ENCODE measurements at regions not wholly inside any gene's neighbourhood (a gene's known extent, or its start where the extent isn't known, plus 50 kb on each side); places are given as distances from the start of the nearest gene placed in this dataset.

DNA sequence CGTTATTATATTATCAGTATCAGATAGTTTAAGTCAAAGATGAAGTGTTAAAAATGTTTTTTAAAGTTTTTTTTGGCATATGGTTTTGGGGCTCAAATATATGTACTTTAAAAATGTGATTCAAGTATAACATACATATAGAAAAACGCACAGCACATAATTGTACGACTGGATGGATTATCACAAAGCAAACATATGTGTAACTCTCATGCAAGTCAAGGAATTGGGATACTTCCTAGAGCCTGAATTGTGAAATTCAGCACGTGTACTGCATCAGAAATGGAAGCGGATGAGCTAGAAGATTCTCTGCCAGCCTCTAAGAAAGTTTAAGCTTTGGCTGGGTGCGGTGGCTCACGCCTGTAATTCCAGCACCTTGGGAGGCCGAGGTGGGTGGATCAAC is 340.9 kb downstream of the PRL start:
- H3K23ac ChIP-seq (ENCODE audit: low read length), result no peak overlapping the region
- H3K4me3 ChIP-seq (ENCODE audit: low read length), result no peak overlapping the region
- H3K79me2 ChIP-seq (ENCODE audit: control insufficient read depth, insufficient read depth, low read length), result peaks cover 2% of the 10 kb centered on the region
- no peak overlapping the region for H2BK120ac ChIP-seq (ENCODE audit: low read depth, low read length)
- no peak overlapping the region for H2BK15ac ChIP-seq (replicated peaks; ENCODE audit: low read depth)
- H3K79me1 ChIP-seq (ENCODE audit: low read length), result peaks cover 9% of the 10 kb centered on the region
- H2AK5ac ChIP-seq (ENCODE audit: low read length), result no peak overlapping the region
- H3K36me3 ChIP-seq (ENCODE audit: control insufficient read depth, insufficient read depth, low read length), result no peaks in the 10 kb centered on the region
- no peak overlapping the region for H4K8ac ChIP-seq (ENCODE audit: low read depth, low read length)
- no peaks in the 10 kb centered on the region for H3K27me3 ChIP-seq (ENCODE audit: insufficient read depth, low read length, poor library complexity)
- H3K18ac ChIP-seq (ENCODE audit: low read length), result no peak overlapping the region
- no peak overlapping the region for H3K4me2 ChIP-seq (ENCODE audit: low read length)
- H3K27ac ChIP-seq (ENCODE audit: low read depth, low read length), result no peak overlapping the region
- no peak overlapping the region for H3K4ac ChIP-seq (ENCODE audit: low read depth, low read length)
- no peak overlapping the region for H3K9ac ChIP-seq (ENCODE audit: low read length)
- H3K4me1 ChIP-seq (ENCODE audit: control insufficient read depth, low read depth, low read length), result peaks cover 7% of the 10 kb centered on the region
- H4K5ac ChIP-seq (ENCODE audit: low read length), result no peak overlapping the region
- no CpG with 5 or more reads among the region's 8 CpGs for WGBS (ENCODE audit: extremely low coverage, insufficient coverage, low lambda C conversion rate)
- H3K56ac ChIP-seq (ENCODE audit: low read length), result no peak overlapping the region
- no peak overlapping the region for H2BK5ac ChIP-seq (ENCODE audit: low read length)
- no peak for DNase-seq

- Histone ChIP-seq H3K4me2 (ENCODE audit: low read length) (no peak overlapping the region), H3K9ac (ENCODE audit: low read length) (no peak overlapping the region), H4K5ac (ENCODE audit: low read length) (no peak overlapping the region), H3K56ac (ENCODE audit: low read length) (no peak overlapping the region), H3K4me3 (ENCODE audit: low read length) (no peak overlapping the region), H3K79me2 (ENCODE audit: control insufficient read depth, insufficient read depth, low read length) (peaks cover 2% of the 10 kb centered on the region), H2BK120ac (ENCODE audit: low read depth, low read length) (no peak overlapping the region), H3K79me1 (ENCODE audit: low read length) (peaks cover 5% of the 10 kb centered on the region), H4K8ac (ENCODE audit: low read depth, low read length) (no peak overlapping the region), H3K18ac (ENCODE audit: low read length) (no peak overlapping the region), H2BK5ac (ENCODE audit: low read length) (no peak overlapping the region), H3K36me3 (ENCODE audit: control insufficient read depth, insufficient read depth, low read length) (no peaks in the 10 kb centered on the region), H2BK15ac (replicated peaks; ENCODE audit: low read depth) (no peak overlapping the region), H3K4me1 (ENCODE audit: control insufficient read depth, low read depth, low read length) (peaks cover 7% of the 10 kb centered on the region), H2AK5ac (ENCODE audit: low read length) (no peak overlapping the region), H3K23ac (ENCODE audit: low read length) (no peak overlapping the region), H3K27me3 (ENCODE audit: insufficient read depth, low read length, poor library complexity) (no peaks in the 10 kb centered on the region), H3K27ac (ENCODE audit: low read depth, low read length) (no peak overlapping the region), H3K4ac (ENCODE audit: low read depth, low read length) (no peak overlapping the region)
- no peak for DNase-seq
- no CpG with 5 or more reads among the region's 2 CpGs for WGBS (ENCODE audit: extremely low coverage, insufficient coverage, low lambda C conversion rate)
Observed at GRCh38 chr6:21958428-21958827, 338.4 kb downstream of the PRL start.

- no peak overlapping the region for H3K23ac ChIP-seq (ENCODE audit: low read length)
- H3K4me1 ChIP-seq (ENCODE audit: control insufficient read depth, low read depth, low read length), result peaks cover 2% of the 10 kb centered on the region
- H2AK5ac ChIP-seq (ENCODE audit: low read length), result no peak overlapping the region
- no peak overlapping the region for H3K4ac ChIP-seq (ENCODE audit: low read depth, low read length)
- no peak overlapping the region for H3K9ac ChIP-seq (ENCODE audit: low read length)
- H3K79me2 ChIP-seq (ENCODE audit: control insufficient read depth, insufficient read depth, low read length), result no peaks in the 10 kb centered on the region
- no peaks in the 10 kb centered on the region for H3K36me3 ChIP-seq (ENCODE audit: control insufficient read depth, insufficient read depth, low read length)
- H3K18ac ChIP-seq (ENCODE audit: low read length), result no peak overlapping the region
- H3K79me1 ChIP-seq (ENCODE audit: low read length), result no peaks in the 10 kb centered on the region
- no peak overlapping the region for H2BK120ac ChIP-seq (ENCODE audit: low read depth, low read length)
- no peak overlapping the region for H3K56ac ChIP-seq (ENCODE audit: low read length)
- WGBS (ENCODE audit: extremely low coverage, insufficient coverage, low lambda C conversion rate), result no CpG with 5 or more reads among the region's 4 CpGs
- H2BK5ac ChIP-seq (ENCODE audit: low read length), result no peak overlapping the region
- no peak for DNase-seq
- H3K4me3 ChIP-seq (ENCODE audit: low read length), result no peak overlapping the region
- H3K4me2 ChIP-seq (ENCODE audit: low read length), result no peak overlapping the region
- no peak overlapping the region for H3K27ac ChIP-seq (ENCODE audit: low read depth, low read length)
- no peak overlapping the region for H2BK15ac ChIP-seq (replicated peaks; ENCODE audit: low read depth)
- no peak overlapping the region for H4K5ac ChIP-seq (ENCODE audit: low read length)
- no peaks in the 10 kb centered on the region for H3K27me3 ChIP-seq (ENCODE audit: insufficient read depth, low read length, poor library complexity)
- no peak overlapping the region for H4K8ac ChIP-seq (ENCODE audit: low read depth, low read length)
Observed at GRCh38 chr6:21961226-21961625, 335.6 kb downstream of the PRL start.

DNA sequence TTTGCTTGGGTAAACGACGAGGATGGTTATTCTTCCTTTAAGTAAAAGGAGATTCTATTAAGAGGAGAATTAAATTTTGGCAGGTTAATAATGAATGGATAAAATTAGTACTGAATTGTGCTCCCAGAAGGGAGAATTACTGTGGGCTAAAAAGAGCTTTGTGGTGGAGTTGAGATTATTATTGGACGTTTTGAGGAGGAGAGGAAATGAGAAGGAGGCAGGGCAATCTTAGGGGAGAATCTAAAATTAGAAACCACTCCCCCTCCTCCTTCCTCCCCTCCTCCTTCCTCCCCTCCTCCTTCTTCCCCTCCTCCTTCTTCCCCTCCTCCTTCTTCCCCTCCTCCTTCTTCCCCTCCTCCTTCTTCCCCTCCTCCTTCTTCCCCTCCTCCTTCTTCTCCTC is 331.8 kb downstream of the PRL start:
- Histone ChIP-seq H3K18ac (ENCODE audit: low read length) (no peak overlapping the region), H2AK5ac (ENCODE audit: low read length) (no peak overlapping the region), H3K79me2 (ENCODE audit: control insufficient read depth, insufficient read depth, low read length) (no peaks in the 10 kb centered on the region), H3K4ac (ENCODE audit: low read depth, low read length) (no peak overlapping the region), H3K56ac (ENCODE audit: low read length) (no peak overlapping the region), H2BK15ac (replicated peaks; ENCODE audit: low read depth) (no peak overlapping the region), H3K79me1 (ENCODE audit: low read length) (no peaks in the 10 kb centered on the region), H2BK5ac (ENCODE audit: low read length) (no peak overlapping the region), H3K36me3 (ENCODE audit: control insufficient read depth, insufficient read depth, low read length) (no peaks in the 10 kb centered on the region), H4K8ac (ENCODE audit: low read depth, low read length) (no peak overlapping the region), H3K27me3 (ENCODE audit: insufficient read depth, low read length, poor library complexity) (no peaks in the 10 kb centered on the region), H3K9ac (ENCODE audit: low read length) (no peak overlapping the region), H3K27ac (ENCODE audit: low read depth, low read length) (no peak overlapping the region), H3K23ac (ENCODE audit: low read length) (no peak overlapping the region), H3K4me2 (ENCODE audit: low read length) (no peak overlapping the region), H3K4me1 (ENCODE audit: control insufficient read depth, low read depth, low read length) (peaks cover 2% of the 10 kb centered on the region), H4K5ac (ENCODE audit: low read length) (no peak overlapping the region), H2BK120ac (ENCODE audit: low read depth, low read length) (no peak overlapping the region), H3K4me3 (ENCODE audit: low read length) (no peak overlapping the region)
- WGBS (ENCODE audit: extremely low coverage, insufficient coverage, low lambda C conversion rate), result no CpG with 5 or more reads among the region's 3 CpGs
- no peak for DNase-seq

DNA sequence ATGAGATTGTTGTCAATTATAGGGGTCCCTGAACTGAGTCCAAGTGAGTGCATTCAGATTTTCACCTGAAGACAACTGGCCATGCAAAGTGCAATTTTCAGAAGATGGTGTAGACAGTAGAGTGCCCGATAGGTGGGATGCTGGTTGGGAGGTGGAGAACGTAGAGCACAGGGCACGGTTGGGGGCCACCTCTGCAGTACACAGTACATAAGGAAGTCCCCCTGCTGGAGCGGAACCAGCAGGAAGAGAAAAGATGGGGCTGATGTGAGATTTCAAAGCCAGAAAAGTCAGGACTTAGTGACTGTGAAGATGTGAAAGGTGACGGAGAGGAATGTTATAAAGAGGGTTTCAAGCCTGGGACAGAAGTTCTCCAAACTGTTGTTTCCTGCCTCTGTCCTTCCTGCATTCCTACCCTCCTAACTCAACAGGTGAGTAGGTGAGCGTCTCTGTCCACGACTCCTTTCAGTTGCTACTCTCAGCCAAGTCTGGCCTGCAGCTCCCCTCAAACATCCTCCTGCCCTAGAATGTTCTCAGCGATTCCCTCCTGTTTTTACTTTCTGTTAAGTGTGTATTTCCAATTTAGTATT is 330.8 kb downstream of the PRL start:
- Histone ChIP-seq H3K36me3 (ENCODE audit: control insufficient read depth, insufficient read depth, low read length) (no peaks in the 10 kb centered on the region), H3K79me1 (ENCODE audit: low read length) (no peaks in the 10 kb centered on the region), H2AK5ac (ENCODE audit: low read length) (no peak overlapping the region), H3K79me2 (ENCODE audit: control insufficient read depth, insufficient read depth, low read length) (no peaks in the 10 kb centered on the region), H3K27me3 (ENCODE audit: insufficient read depth, low read length, poor library complexity) (no peaks in the 10 kb centered on the region), H3K4me1 (ENCODE audit: control insufficient read depth, low read depth, low read length) (peaks cover 5% of the 10 kb centered on the region), H2BK5ac (ENCODE audit: low read length) (no peak overlapping the region), H2BK15ac (replicated peaks; ENCODE audit: low read depth) (no peak overlapping the region), H4K5ac (ENCODE audit: low read length) (no peak overlapping the region), H4K8ac (ENCODE audit: low read depth, low read length) (no peak overlapping the region), H3K9ac (ENCODE audit: low read length) (no peak overlapping the region), H3K4ac (ENCODE audit: low read depth, low read length) (no peak overlapping the region), H3K18ac (ENCODE audit: low read length) (no peak overlapping the region), H3K23ac (ENCODE audit: low read length) (no peak overlapping the region), H3K4me3 (ENCODE audit: low read length) (no peak overlapping the region), H3K4me2 (ENCODE audit: low read length) (no peak overlapping the region), H2BK120ac (ENCODE audit: low read depth, low read length) (no peak overlapping the region), H3K56ac (ENCODE audit: low read length) (no peak overlapping the region), H3K27ac (ENCODE audit: low read depth, low read length) (no peak overlapping the region)
- DNase-seq, result peak; percentile 44
- WGBS (ENCODE audit: extremely low coverage, insufficient coverage, low lambda C conversion rate), result no CpG with 5 or more reads among the region's 8 CpGs

All from mesendoderm (in vitro differentiated cells).